NT2/D1 (cell line): ENCODE measurements at regions not wholly inside any gene's neighbourhood (a gene's known extent, or its start where the extent isn't known, plus 50 kb on each side); places are given as distances from the start of the nearest gene placed in this dataset.

Experiments used
- DNase-seq: peaks from one replicate; pipeline ENCODE4 v3.0.0-alpha.2; 2011; ENCODE audit warnings: low read depth, low spot score
- H3K27me3 ChIP-seq: 2 replicates; pipeline ENCODE4 v1.6.0; 2011; ENCODE audit warnings: mild to moderate bottlenecking; ENCODE audit not compliant: insufficient read length, insufficient read depth
- H3K36me3 ChIP-seq: 2 replicates; pipeline ENCODE4 v1.6.1; 2011; ENCODE audit warnings: mild to moderate bottlenecking, low read length, mixed read lengths; ENCODE audit not compliant: insufficient read depth, insufficient read length
- H3K4me1 ChIP-seq: 2 replicates; pipeline ENCODE4 v1.5.1; 2011; ENCODE audit not compliant: insufficient read depth, insufficient read length
- H3K4me3 ChIP-seq: 2 replicates; pipeline ENCODE4 v1.5.1; 2011; ENCODE audit warnings: low read depth; ENCODE audit not compliant: insufficient read length
- H3K9ac ChIP-seq: 2 replicates; pipeline ENCODE4 v1.6.0; 2011; ENCODE audit warnings: low read depth; ENCODE audit not compliant: insufficient read length
- H3K9me3 ChIP-seq: 2 replicates; pipeline ENCODE4 v1.5.1; 2011; ENCODE audit warnings: mild to moderate bottlenecking, low read length; ENCODE audit not compliant: insufficient read depth
- SUZ12 ChIP-seq: IDR thresholded peaks from 2 replicates; pipeline ENCODE4 v1.6.1; 2011; ENCODE audit not compliant: insufficient read length, insufficient read depth; ENCODE audit errors: extremely low read depth
- YY1 ChIP-seq: IDR thresholded peaks from 2 replicates; pipeline ENCODE4 v1.6.1; 2011; ENCODE audit not compliant: insufficient read length, insufficient read depth
- ZNF274 ChIP-seq: IDR thresholded peaks from 2 replicates; pipeline ENCODE4 v1.6.1; 2011; ENCODE audit warnings: mild to moderate bottlenecking, low read depth, low read length

- H3K36me3 ChIP-seq, result no peaks in the 10 kb centered on the region
- peaks cover 13% of the 10 kb centered on the region for H3K9me3 ChIP-seq
- H3K27me3 ChIP-seq, result no peaks in the 10 kb centered on the region
- DNase-seq, result no peak
- TF ChIP-seq SUZ12 (no peak), ZNF274 (no peak), YY1 (no peak)
- peaks cover 23% of the 10 kb centered on the region for H3K4me1 ChIP-seq
- no peak overlapping the region for H3K9ac ChIP-seq
- no peak overlapping the region for H3K4me3 ChIP-seq
Observed at GRCh38 chr22:44442186-44442815, 55.7 kb downstream of the RTL6 start.

GRCh38 chr22:44441401-44442185 is 56.4 kb downstream of the RTL6 start:
- Histone ChIP-seq H3K4me3 (no peak overlapping the region), H3K9me3 (peaks cover 6% of the 10 kb centered on the region), H3K4me1 (peaks cover 23% of the 10 kb centered on the region), H3K36me3 (no peaks in the 10 kb centered on the region), H3K27me3 (no peaks in the 10 kb centered on the region), H3K9ac (no peak overlapping the region)
- TF ChIP-seq SUZ12 (no peak), ZNF274 (no peak), YY1 (no peak)
- DNase-seq, result no peak

GRCh38 chr22:44440224-44441160 is 57.5 kb downstream of the RTL6 start:
- TF ChIP-seq YY1, result no peak
- no peak for TF ChIP-seq SUZ12
- TF ChIP-seq ZNF274, result no peak
- Histone ChIP-seq H3K9me3 (no peaks in the 10 kb centered on the region), H3K36me3 (no peaks in the 10 kb centered on the region), H3K27me3 (no peaks in the 10 kb centered on the region), H3K4me3 (no peak overlapping the region), H3K9ac (no peak overlapping the region), H3K4me1 (peaks cover 23% of the 10 kb centered on the region)
- no peak for DNase-seq

GRCh38 chr22:44439356-44440223 is 58.4 kb downstream of the RTL6 start:
- no peaks in the 10 kb centered on the region for H3K27me3 ChIP-seq
- DNase-seq, result no peak
- TF ChIP-seq YY1 (no peak), ZNF274 (no peak), SUZ12 (no peak)
- H3K4me1 ChIP-seq, result peaks cover 23% of the 10 kb centered on the region
- H3K4me3 ChIP-seq, result no peak overlapping the region
- H3K36me3 ChIP-seq, result no peaks in the 10 kb centered on the region
- no peak overlapping the region for H3K9ac ChIP-seq
- H3K9me3 ChIP-seq, result no peaks in the 10 kb centered on the region

GRCh38 chr22:44438481-44439131 is 59.4 kb downstream of the RTL6 start:
- DNase-seq, result no peak

GRCh38 chr22:44438056-44438455 is 60.0 kb downstream of the RTL6 start:
- Histone ChIP-seq H3K27me3 (no peaks in the 10 kb centered on the region), H3K9me3 (no peaks in the 10 kb centered on the region), H3K9ac (no peak overlapping the region), H3K4me1 (peaks cover 16% of the 10 kb centered on the region), H3K36me3 (no peaks in the 10 kb centered on the region), H3K4me3 (no peak overlapping the region)
- no peak for TF ChIP-seq SUZ12
- no peak for TF ChIP-seq YY1
- TF ChIP-seq ZNF274, result no peak
- no peak for DNase-seq

More at GRCh38 chr22:44438481-44439131, 59.4 kb downstream of the RTL6 start:
- Histone ChIP-seq H3K4me1 (peaks cover 19% of the 10 kb centered on the region), H3K27me3 (no peaks in the 10 kb centered on the region), H3K4me3 (no peak overlapping the region), H3K9ac (no peak overlapping the region), H3K36me3 (no peaks in the 10 kb centered on the region), H3K9me3 (no peaks in the 10 kb centered on the region)
- TF ChIP-seq SUZ12, result no peak
- no peak for TF ChIP-seq YY1
- TF ChIP-seq ZNF274, result no peak
